ENCODE measurements at regions not wholly inside any gene's neighbourhood (a gene's known extent, or its start where the extent isn't known, plus 50 kb on each side); places are given as distances from the start of the nearest gene placed in this dataset.
"Not testable (repeated sequence)": the region's sequence is repeated elsewhere in the genome, so short reads cannot be mapped to it uniquely, and the experiment has no call there.

DNA sequence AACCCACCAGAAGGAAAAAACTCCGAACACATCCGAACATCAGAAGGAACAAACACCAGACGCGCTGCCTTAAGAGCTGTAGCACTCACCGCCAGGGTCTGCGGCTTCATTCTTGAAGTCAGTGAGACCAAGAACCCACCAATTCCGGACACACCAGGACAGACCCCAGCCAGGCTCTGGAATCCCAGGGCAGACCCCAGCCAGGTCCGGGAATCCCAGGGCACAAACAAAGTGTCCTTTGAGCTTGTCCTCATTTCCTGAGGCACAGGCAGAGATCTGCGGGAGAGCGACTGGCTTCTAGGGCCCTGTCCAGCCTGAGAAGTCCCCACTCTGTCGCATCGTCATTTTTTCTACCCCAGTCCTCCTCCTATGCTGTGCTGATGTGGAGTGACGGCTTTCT is 461.1 kb downstream of the ACTL7B start:
- Histone ChIP-seq H2BK5ac (ENCODE audit: insufficient read length, low read length) (no peak overlapping the region), H2BK120ac (ENCODE audit: low read depth, low read length, poor library complexity, severe bottlenecking) (no peak overlapping the region), H3K14ac (ENCODE audit: insufficient read depth, low read length) (no peak overlapping the region), H2AK5ac (ENCODE audit: insufficient read length, low read length) (no peak overlapping the region), H3K9me3 (ENCODE audit: control insufficient read depth, low read depth, low read length) (no peaks in the 10 kb centered on the region), H3K4me2 (ENCODE audit: insufficient read depth, insufficient read length, low read length) (no peak overlapping the region), H4K20me1 (ENCODE audit: control insufficient read depth, insufficient read depth, insufficient read length) (no peaks in the 10 kb centered on the region), H3T11ph (ENCODE audit: low read length) (no peak overlapping the region), H4K91ac (ENCODE audit: insufficient read length, low read depth, low read length) (no peak overlapping the region), H4K8ac (replicated peaks; ENCODE audit: insufficient read length, low read depth, low read length) (no peak overlapping the region), H2BK15ac (ENCODE audit: low read depth, low read length) (no peak overlapping the region), H3K18ac (ENCODE audit: insufficient read length, low read depth, low read length) (no peak overlapping the region), H4K5ac (ENCODE audit: insufficient read length, low read depth, low read length) (no peak overlapping the region), H3K27ac (ENCODE audit: insufficient read length, low read depth, low read length) (no peak overlapping the region), H2BK20ac (ENCODE audit: low read depth, low read length, poor library complexity, severe bottlenecking) (no peak overlapping the region), H3K56ac (ENCODE audit: insufficient read length, low read depth, low read length) (no peak overlapping the region), H3K9ac (ENCODE audit: extremely low read depth, insufficient read length, low read length) (no peak overlapping the region), H3K4me1 (ENCODE audit: insufficient read depth, low read length) (no peaks in the 10 kb centered on the region), H2BK12ac (ENCODE audit: insufficient read length, low read depth, low read length) (no peak overlapping the region), H3K79me1 (ENCODE audit: insufficient read depth, low read depth, low read length, poor library complexity, severe bottlenecking) (no peaks in the 10 kb centered on the region), H3K23ac (ENCODE audit: insufficient read length, low read depth, low read length) (no peak overlapping the region), H3K79me2 (ENCODE audit: insufficient read depth, low read length) (no peaks in the 10 kb centered on the region), H3K27me3 (ENCODE audit: insufficient read depth, low read length) (no peaks in the 10 kb centered on the region), H3K23me2 (ENCODE audit: insufficient read length, low read depth, low read length, poor library complexity, severe bottlenecking) (no peaks in the 10 kb centered on the region), H2AFZ (ENCODE audit: low read length) (no peak overlapping the region), H3K4ac (ENCODE audit: low read depth, low read length) (no peak overlapping the region)
- no peak for TF ChIP-seq CTCF (conservative IDR thresholded peaks at IDR 0.05)
- no peak for DNase-seq
- WGBS (ENCODE audit: extremely low coverage, insufficient read length, low lambda C conversion rate), result no CpG with 5 or more reads among the region's 13 CpGs
- Mint-ChIP-seq H3K4me3 (no peak overlapping the region; a peak in 1 of 5 replicates), H3K27ac (peak overlapping the region in 1 of 3 experiments; percentile 68; a peak in 2 of 7 replicates), H3K27me3 (ENCODE audit: low read depth) (peaks cover 3% of the 10 kb centered on the region), H3K4me1 (peaks cover 3% of the 10 kb centered on the region in 2 experiments; a peak in 1 of 4 replicates), H3K36me3 (ENCODE audit: insufficient read depth in 1 of 3, low read depth in 3 of 3) (peaks cover 0 to 7% (median 0%) of the 10 kb centered on the region in 3 experiments; a peak in 3 of 7 replicates), H3K9me3 (peaks cover 0 to 4% of the 10 kb centered on the region in 2 experiments; a peak in 4 of 5 replicates)

DNA sequence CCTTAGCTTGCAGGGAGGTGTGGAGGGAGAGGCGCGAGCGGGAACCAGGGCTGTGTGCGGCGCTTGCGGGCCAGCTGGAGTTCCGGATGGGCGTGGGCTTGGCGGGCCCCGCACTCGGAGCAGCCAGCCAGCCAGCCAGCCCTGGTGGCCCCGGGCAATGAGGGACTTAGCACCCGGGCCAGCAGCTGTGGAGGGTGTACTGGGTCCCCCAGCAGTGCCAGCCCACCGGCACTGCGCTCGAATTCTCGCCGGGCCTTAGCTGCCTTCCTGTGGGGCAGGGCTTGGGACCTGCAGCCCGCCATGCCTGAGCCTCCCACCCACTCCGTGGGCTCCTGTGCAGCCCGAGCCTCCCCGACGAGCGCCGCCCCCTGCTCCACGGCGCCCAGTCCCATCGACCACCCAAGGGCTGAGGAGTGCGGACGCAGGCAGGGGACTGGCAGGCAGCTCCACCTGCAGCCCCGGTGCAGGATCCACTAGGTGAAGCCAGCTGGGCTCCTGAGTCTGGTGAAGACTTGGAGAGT is 462.2 kb downstream of the ACTL7B start:
- no CpG with 5 or more reads among the region's 31 CpGs for WGBS (ENCODE audit: extremely low coverage, insufficient read length, low lambda C conversion rate)
- not testable (repeated sequence) for H3K4me1 ChIP-seq (ENCODE audit: insufficient read depth, low read length)

More for the DNA sequence above, 462.2 kb downstream of the ACTL7B start:
- H3K9ac ChIP-seq (ENCODE audit: extremely low read depth, insufficient read length, low read length); H3K56ac ChIP-seq (ENCODE audit: insufficient read length, low read depth, low read length); H3K27ac ChIP-seq (ENCODE audit: insufficient read length, low read depth, low read length); H3K4ac ChIP-seq (ENCODE audit: low read depth, low read length); H3K14ac ChIP-seq (ENCODE audit: insufficient read depth, low read length); H3K23me2 ChIP-seq (ENCODE audit: insufficient read length, low read depth, low read length, poor library complexity, severe bottlenecking); H2BK5ac ChIP-seq (ENCODE audit: insufficient read length, low read length); DNase-seq; H4K20me1 ChIP-seq (ENCODE audit: control insufficient read depth, insufficient read depth, insufficient read length); H3K4me3 Mint-ChIP-seq; H2AK5ac ChIP-seq (ENCODE audit: insufficient read length, low read length); H3K79me2 ChIP-seq (ENCODE audit: insufficient read depth, low read length); H2AFZ ChIP-seq (ENCODE audit: low read length); H3T11ph ChIP-seq (ENCODE audit: low read length); H2BK15ac ChIP-seq (ENCODE audit: low read depth, low read length); H3K27me3 ChIP-seq (ENCODE audit: insufficient read depth, low read length); H4K8ac ChIP-seq (replicated peaks; ENCODE audit: insufficient read length, low read depth, low read length); H2BK120ac ChIP-seq (ENCODE audit: low read depth, low read length, poor library complexity, severe bottlenecking); H2BK12ac ChIP-seq (ENCODE audit: insufficient read length, low read depth, low read length); H2BK20ac ChIP-seq (ENCODE audit: low read depth, low read length, poor library complexity, severe bottlenecking); H3K79me1 ChIP-seq (ENCODE audit: insufficient read depth, low read depth, low read length, poor library complexity, severe bottlenecking); H3K18ac ChIP-seq (ENCODE audit: insufficient read length, low read depth, low read length); H3K23ac ChIP-seq (ENCODE audit: insufficient read length, low read depth, low read length); H4K5ac ChIP-seq (ENCODE audit: insufficient read length, low read depth, low read length); H3K27ac Mint-ChIP-seq; H3K27me3 Mint-ChIP-seq (ENCODE audit: low read depth); H4K91ac ChIP-seq (ENCODE audit: insufficient read length, low read depth, low read length); H3K9me3 Mint-ChIP-seq; H3K36me3 Mint-ChIP-seq (ENCODE audit: insufficient read depth in 1 of 3, low read depth in 3 of 3); H3K4me1 Mint-ChIP-seq; H3K9me3 ChIP-seq (ENCODE audit: control insufficient read depth, low read depth, low read length); H3K4me2 ChIP-seq (ENCODE audit: insufficient read depth, insufficient read length, low read length): not testable (repeated sequence)
